ENCODE measurements at regions not wholly inside any gene's neighbourhood (a gene's known extent, or its start where the extent isn't known, plus 50 kb on each side); places are given as distances from the start of the nearest gene placed in this dataset.

- TF ChIP-seq POLR2A (IDR thresholded peaks at IDR 0.05) (no peak), EP300 (IDR thresholded peaks at IDR 0.05) (no peak)
- TF ChIP-seq, protein P1, sequence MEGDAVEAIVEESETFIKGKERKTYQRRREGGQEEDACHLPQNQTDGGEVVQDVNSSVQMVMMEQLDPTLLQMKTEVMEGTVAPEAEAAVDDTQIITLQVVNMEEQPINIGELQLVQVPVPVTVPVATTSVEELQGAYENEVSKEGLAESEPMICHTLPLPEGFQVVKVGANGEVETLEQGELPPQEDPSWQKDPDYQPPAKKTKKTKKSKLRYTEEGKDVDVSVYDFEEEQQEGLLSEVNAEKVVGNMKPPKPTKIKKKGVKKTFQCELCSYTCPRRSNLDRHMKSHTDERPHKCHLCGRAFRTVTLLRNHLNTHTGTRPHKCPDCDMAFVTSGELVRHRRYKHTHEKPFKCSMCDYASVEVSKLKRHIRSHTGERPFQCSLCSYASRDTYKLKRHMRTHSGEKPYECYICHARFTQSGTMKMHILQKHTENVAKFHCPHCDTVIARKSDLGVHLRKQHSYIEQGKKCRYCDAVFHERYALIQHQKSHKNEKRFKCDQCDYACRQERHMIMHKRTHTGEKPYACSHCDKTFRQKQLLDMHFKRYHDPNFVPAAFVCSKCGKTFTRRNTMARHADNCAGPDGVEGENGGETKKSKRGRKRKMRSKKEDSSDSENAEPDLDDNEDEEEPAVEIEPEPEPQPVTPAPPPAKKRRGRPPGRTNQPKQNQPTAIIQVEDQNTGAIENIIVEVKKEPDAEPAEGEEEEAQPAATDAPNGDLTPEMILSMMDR (IDR thresholded peaks at IDR 0.05): no peak
These were observed 225.7 kb downstream of the CDH9 start for GRCh38 chr5:26812714-26813113.

Measured in gastroesophageal sphincter (tissue), 3 donors.